Right atrium auricular region (tissue), 2 donors: ENCODE measurements at regions not wholly inside any gene's neighbourhood (a gene's known extent, or its start where the extent isn't known, plus 50 kb on each side); places are given as distances from the start of the nearest gene placed in this dataset.

Experiments used
- DNase-seq: peaks from one replicate; pipeline ENCODE4 v3.0.0-alpha.2; 2019; ENCODE audit warnings: low spot score
- H3K27ac ChIP-seq, 2 donors: fragments of 200-600 bp; sonication (generic); 1 replicate in 1 of 2; 2 replicates in 1 of 2; pipeline ENCODE4 v1.5.1; 2016 to 2019
- H3K27me3 ChIP-seq, 2 donors: fragments of 200-600 bp; sonication (generic); one replicate each; pipeline versions ENCODE4 v1.5.1 to v1.6.0; 2017 to 2019
- H3K36me3 ChIP-seq: fragments of 200-600 bp; sonication (generic); one replicate; pipeline ENCODE4 v1.5.1; 2016
- H3K4me1 ChIP-seq, 2 donors: fragments of 200-600 bp; sonication (generic); one replicate each; pipeline versions ENCODE4 v1.5.1 to v1.6.0; 2017 to 2019
- H3K4me3 ChIP-seq, 2 donors: fragments of 200-600 bp; sonication (generic); 1 replicate in 1 of 2; 2 replicates in 1 of 2; pipeline ENCODE4 v1.5.1; 2017 to 2019; ENCODE audit warnings: mild to moderate bottlenecking in 1 of 2, moderate library complexity in 1 of 2
- H3K9me3 ChIP-seq, 2 donors: fragments of 200-600 bp; sonication (generic); one replicate each; pipeline ENCODE4 v1.5.1; 2019
- CTCF ChIP-seq, 2 donors: fragments of 200-600 bp; sonication (generic); IDR thresholded peaks; one replicate each; pipeline ENCODE4 v1.5.1; 2019; ENCODE audit warnings: antibody characterized with exemption in 2 of 2

GRCh38 chr18:73088445-73088844 lies 220.7 kb upstream of the NETO1 start:
- no peak overlapping the region for H3K4me3 ChIP-seq
- no peaks in the 10 kb centered on the region for H3K9me3 ChIP-seq
- H3K27ac ChIP-seq = no peak overlapping the region
- H3K4me1 ChIP-seq = no peaks in the 10 kb centered on the region
- DNase-seq = no peak
- TF ChIP-seq CTCF (IDR thresholded peaks at IDR 0.05) = no peak
- H3K36me3 ChIP-seq = no peaks in the 10 kb centered on the region
- H3K27me3 ChIP-seq = no peaks in the 10 kb centered on the region

- DNase-seq = no peak
- Histone ChIP-seq H3K9me3 (no peaks in the 10 kb centered on the region), H3K4me1 (no peaks in the 10 kb centered on the region), H3K27ac (no peak overlapping the region), H3K4me3 (no peak overlapping the region), H3K36me3 (no peaks in the 10 kb centered on the region), H3K27me3 (no peaks in the 10 kb centered on the region)
- no peak for TF ChIP-seq CTCF (IDR thresholded peaks at IDR 0.05)
These were observed 219.6 kb upstream of the NETO1 start for GRCh38 chr18:73087282-73087977.

GRCh38 chr18:73079920-73080319 lies 212.1 kb upstream of the NETO1 start:
- no peak for DNase-seq
- TF ChIP-seq CTCF (IDR thresholded peaks at IDR 0.05) = no peak

GRCh38 chr18:73060666-73061288 lies 193.0 kb upstream of the NETO1 start:
- Histone ChIP-seq H3K27ac (no peak overlapping the region), H3K4me1 (no peaks in the 10 kb centered on the region), H3K36me3 (no peaks in the 10 kb centered on the region), H3K4me3 (no peak overlapping the region), H3K9me3 (no peaks in the 10 kb centered on the region), H3K27me3 (no peaks in the 10 kb centered on the region)
- no peak for TF ChIP-seq CTCF (IDR thresholded peaks at IDR 0.05)
- no peak for DNase-seq

More at GRCh38 chr18:73079920-73080319, 212.1 kb upstream of the NETO1 start:
- Histone ChIP-seq H3K9me3 (no peaks in the 10 kb centered on the region), H3K4me1 (no peaks in the 10 kb centered on the region), H3K4me3 (no peak overlapping the region), H3K27ac (no peak overlapping the region), H3K36me3 (no peaks in the 10 kb centered on the region), H3K27me3 (no peaks in the 10 kb centered on the region)

- H3K27me3 ChIP-seq = no peaks in the 10 kb centered on the region
- no peak for DNase-seq
- TF ChIP-seq CTCF (IDR thresholded peaks at IDR 0.05) = no peak
- no peaks in the 10 kb centered on the region for H3K9me3 ChIP-seq
- H3K4me3 ChIP-seq = no peak overlapping the region
- no peaks in the 10 kb centered on the region for H3K4me1 ChIP-seq
- H3K36me3 ChIP-seq = no peaks in the 10 kb centered on the region
- H3K27ac ChIP-seq = no peak overlapping the region
These were observed 191.5 kb upstream of the NETO1 start for GRCh38 chr18:73059280-73059679.
